AG04449 (cell line): ENCODE measurements at regions not wholly inside any gene's neighbourhood (a gene's known extent, or its start where the extent isn't known, plus 50 kb on each side); places are given as distances from the start of the nearest gene placed in this dataset.

Experiments
- CTCF ChIA-PET: fragments of 350-600 bp; formaldehyde crosslinking; extraction: SDS; loops from one replicate; lab custom pipeline; 2021; ENCODE audit warnings: antibody characterized with exemption; lab: Yijun Ruan, JAX
- POLR2A ChIA-PET: fragments of 400-600, 350-600 bp; formaldehyde crosslinking; extraction: SDS; loops from one replicate; lab custom pipeline; 2020; ENCODE audit warnings: antibody characterized with exemption, inconsistent platforms; lab: Yijun Ruan, JAX
- DNase-seq: peaks from one replicate; pipeline ENCODE4 v3.0.0-alpha.2; 2010; ENCODE audit warnings: low read depth, low spot score
- H3K4me3 ChIP-seq: 2 replicates; pipeline ENCODE4 v1.5.1; 2011; ENCODE audit warnings: low read depth, mild to moderate bottlenecking, control low read depth, low read length
- TF ChIP-seq, protein P1 (sequence below): IDR thresholded peaks from one replicate; pipeline ENCODE4 v1.5.1; 2011; ENCODE audit warnings: mild to moderate bottlenecking, moderate library complexity, low read length, control low read depth, inconsistent platforms; ENCODE audit not compliant: insufficient read depth; ENCODE audit errors: missing control alignments

DNA sequence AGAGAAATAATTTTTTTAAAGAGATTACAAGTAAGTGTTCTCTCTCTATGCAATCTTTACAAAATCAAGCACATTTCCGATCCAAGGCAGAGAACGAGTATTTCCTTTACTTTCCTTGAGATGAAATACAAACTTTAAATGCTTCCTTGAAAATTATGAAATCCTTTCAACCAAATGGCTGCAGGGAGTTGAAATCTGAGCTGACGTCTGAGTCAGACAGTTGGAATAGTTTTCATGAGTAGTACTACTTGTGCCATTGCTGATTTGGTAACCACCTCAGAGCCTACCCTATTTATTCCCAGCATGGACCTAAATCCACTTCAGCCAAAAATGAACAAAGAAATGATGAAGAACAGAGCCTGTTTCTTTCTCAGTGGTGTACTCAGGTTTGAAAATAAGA lies 183.6 kb downstream of the GIPC2 start:
- ChIA-PET CTCF (interaction anchor here (1.1 kb wide), 1 partner anchor 104 kb away, joined by 3 read pairs; no protein-coding TSS in a partner anchor), POLR2A (no interaction called here)
- no peak overlapping the region for H3K4me3 ChIP-seq
- DNase-seq = peak; percentile 47
- TF ChIP-seq, protein P1, sequence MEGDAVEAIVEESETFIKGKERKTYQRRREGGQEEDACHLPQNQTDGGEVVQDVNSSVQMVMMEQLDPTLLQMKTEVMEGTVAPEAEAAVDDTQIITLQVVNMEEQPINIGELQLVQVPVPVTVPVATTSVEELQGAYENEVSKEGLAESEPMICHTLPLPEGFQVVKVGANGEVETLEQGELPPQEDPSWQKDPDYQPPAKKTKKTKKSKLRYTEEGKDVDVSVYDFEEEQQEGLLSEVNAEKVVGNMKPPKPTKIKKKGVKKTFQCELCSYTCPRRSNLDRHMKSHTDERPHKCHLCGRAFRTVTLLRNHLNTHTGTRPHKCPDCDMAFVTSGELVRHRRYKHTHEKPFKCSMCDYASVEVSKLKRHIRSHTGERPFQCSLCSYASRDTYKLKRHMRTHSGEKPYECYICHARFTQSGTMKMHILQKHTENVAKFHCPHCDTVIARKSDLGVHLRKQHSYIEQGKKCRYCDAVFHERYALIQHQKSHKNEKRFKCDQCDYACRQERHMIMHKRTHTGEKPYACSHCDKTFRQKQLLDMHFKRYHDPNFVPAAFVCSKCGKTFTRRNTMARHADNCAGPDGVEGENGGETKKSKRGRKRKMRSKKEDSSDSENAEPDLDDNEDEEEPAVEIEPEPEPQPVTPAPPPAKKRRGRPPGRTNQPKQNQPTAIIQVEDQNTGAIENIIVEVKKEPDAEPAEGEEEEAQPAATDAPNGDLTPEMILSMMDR = no peak

DNA sequence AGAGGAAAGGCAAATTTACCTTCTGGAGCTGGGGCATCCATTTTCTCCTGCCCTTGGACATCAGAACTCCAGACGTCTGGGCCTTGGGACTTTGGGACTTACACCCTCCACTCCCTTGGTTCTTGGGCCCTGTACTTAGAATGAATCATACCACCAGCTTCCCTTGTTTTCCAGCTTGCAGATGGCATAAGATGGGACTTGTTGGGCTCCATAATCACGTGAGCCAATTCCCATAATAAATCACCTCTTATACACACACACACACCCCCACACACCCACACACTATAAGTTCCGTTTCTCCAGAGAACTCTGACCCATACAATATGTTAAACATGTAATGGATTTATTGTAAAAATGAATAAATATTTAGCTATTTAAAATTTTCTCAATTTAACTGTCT lies 185.7 kb downstream of the GIPC2 start:
- CTCF ChIA-PET = no interaction called here

DNA sequence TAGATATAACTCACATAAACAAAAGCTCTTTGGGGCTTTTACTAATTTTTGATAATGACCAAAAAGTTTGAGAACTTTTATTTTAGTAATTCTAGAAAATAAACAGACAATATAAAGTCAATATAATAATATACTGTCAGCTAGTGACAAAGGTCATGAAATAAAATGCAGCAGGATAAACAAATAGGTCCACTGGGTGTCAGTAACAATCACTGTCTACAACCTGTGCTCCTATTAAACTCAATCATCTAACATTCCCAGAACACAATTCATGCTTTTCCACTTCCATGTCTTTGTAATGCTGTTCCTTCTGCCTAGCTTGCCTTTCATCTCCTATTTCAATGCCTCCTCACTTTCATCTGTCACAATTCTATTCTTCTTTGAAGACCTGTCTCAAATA lies 186.1 kb downstream of the GIPC2 start:
- TF ChIP-seq, protein P1 = no peak
- CTCF ChIA-PET = no interaction called here

More for the DNA sequence above, 185.7 kb downstream of the GIPC2 start:
- H3K4me3 ChIP-seq = no peak overlapping the region
- DNase-seq = no peak
- TF ChIP-seq, protein P1 = no peak
- POLR2A ChIA-PET = no interaction called here

DNA sequence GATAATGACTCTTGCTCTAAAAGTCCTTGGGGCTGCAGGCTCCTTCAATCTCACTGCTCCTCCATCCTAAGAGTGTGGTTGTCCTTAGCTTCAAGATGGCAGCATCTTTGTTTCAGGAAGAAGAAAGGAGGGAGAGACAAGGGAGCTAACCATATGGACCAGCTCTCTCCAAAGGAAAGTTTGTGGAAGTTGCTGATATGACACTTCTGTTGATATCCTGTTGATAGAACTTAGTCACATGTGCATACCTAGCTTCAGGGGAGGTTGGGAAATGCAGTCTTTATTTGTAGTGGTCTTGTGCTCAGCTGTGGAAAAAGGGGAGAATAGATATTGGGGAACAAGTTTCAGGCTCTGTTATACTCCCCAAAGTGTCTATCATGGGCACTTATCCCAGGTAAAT lies 186.9 kb downstream of the GIPC2 start:
- no peak for DNase-seq
- ChIA-PET POLR2A (interaction anchor here (0.6 kb wide), 1 partner anchor 142 kb away, joined by 3 read pairs; no protein-coding TSS in a partner anchor), CTCF (interaction anchor here (0.7 kb wide), 1 partner anchor 435 kb away, joined by 3 read pairs; no protein-coding TSS in a partner anchor)
- no peak overlapping the region for H3K4me3 ChIP-seq
- TF ChIP-seq, protein P1 = no peak

More for the DNA sequence above, 186.1 kb downstream of the GIPC2 start:
- no peak overlapping the region for H3K4me3 ChIP-seq
- no peak for DNase-seq
- POLR2A ChIA-PET = no interaction called here

DNA sequence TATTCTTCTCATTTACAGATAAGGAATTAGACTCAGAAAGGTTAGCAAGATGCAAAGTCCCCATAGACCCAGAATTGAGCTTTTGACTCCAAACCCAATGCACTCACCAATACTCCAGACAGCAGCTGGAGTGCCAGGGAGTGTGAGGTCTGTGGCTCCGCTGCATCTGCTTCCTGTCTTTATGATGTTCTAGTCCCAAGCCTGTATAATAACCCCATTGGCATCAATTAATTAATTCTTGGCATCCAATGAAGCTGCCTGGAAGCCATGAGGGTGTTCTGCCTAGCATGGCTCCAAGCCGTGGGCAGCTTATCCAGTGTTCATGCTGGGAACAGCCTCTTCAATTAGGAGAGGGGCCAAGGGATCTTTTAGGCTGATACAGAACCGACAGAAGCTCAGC lies 188.7 kb downstream of the GIPC2 start:
- no peak for DNase-seq
- H3K4me3 ChIP-seq = no peak overlapping the region
- TF ChIP-seq, protein P1 = no peak
- POLR2A ChIA-PET = no interaction called here
- CTCF ChIA-PET = no interaction called here

DNA sequence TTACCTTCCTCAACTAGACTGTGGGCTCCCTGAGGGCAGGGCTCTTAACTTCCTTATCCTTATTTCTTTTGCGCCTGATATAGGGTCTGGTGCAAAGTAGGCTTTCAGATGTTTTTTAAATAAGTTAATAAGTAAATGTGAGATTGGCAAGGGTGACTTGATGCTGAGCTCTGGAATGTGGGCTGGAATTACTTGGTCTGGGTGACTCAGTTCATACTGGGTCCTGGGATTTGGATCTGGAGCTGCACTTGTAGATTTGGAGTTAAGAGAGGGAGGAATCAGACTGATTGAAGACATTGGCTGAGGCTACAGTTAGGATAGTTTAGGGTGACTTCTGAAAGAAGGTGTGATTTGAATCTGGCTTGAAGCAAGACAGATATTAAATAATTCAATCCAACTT lies 190.9 kb downstream of the GIPC2 start:
- TF ChIP-seq, protein P1 = no peak
- DNase-seq = no peak
- H3K4me3 ChIP-seq = no peak overlapping the region
- ChIA-PET CTCF (interaction anchor here (1.4 kb wide), 1 partner anchor 91 kb away, joined by 7 read pairs; no protein-coding TSS in a partner anchor), POLR2A (interaction anchor here (1.0 kb wide), 1 partner anchor 18 kb away, joined by 3 read pairs; no protein-coding TSS in a partner anchor)
